Activated naive CD8-positive, alpha-beta T cell (primary cell): ENCODE measurements at regions not wholly inside any gene's neighbourhood (a gene's known extent, or its start where the extent isn't known, plus 50 kb on each side); places are given as distances from the start of the nearest gene placed in this dataset.

Experiments used
- H3K27ac Mint-ChIP-seq: one replicate; pipeline ENCODE4 v1.8.0; 2021; ENCODE audit warnings: mixed read lengths
- H3K27me3 Mint-ChIP-seq: one replicate; pipeline ENCODE4 v1.8.0; 2021; ENCODE audit warnings: mixed read lengths
- H3K36me3 Mint-ChIP-seq: one replicate; pipeline ENCODE4 v1.8.0; 2021; ENCODE audit warnings: mixed read lengths
- H3K4me1 Mint-ChIP-seq: one replicate; pipeline ENCODE4 v1.8.0; 2021; ENCODE audit warnings: low read depth, mixed read lengths
- H3K4me3 Mint-ChIP-seq: one replicate; pipeline ENCODE4 v1.8.0; 2021; ENCODE audit warnings: mild to moderate bottlenecking, mixed read lengths
- H3K9me3 Mint-ChIP-seq: one replicate; pipeline ENCODE4 v1.8.0; 2021; ENCODE audit warnings: low read depth, mixed read lengths

DNA sequence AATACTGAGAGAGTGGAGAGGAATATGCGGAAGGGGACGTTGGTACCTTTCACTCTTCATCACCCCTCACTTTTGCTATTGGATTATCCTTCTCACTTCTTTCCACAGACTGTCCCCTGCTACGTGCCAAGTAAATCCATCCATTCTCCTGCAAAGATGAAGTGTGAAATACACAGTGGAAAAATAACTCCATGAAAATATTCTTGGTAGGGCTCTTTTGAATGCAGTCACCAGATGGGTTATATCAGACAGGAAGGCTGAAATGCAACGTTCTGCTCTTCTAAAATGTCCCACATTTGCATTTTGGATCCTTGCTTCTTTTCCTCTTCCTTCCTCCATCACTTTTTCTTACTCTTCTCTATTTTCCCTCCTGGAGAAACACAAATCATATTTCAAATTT lies 510.3 kb upstream of the CLINT1 start:
- H3K4me3 Mint-ChIP-seq = no peak overlapping the region
- H3K4me1 Mint-ChIP-seq = no peaks in the 10 kb centered on the region
- no peak overlapping the region for H3K27ac Mint-ChIP-seq
- H3K27me3 Mint-ChIP-seq = no peaks in the 10 kb centered on the region
- no peaks in the 10 kb centered on the region for H3K9me3 Mint-ChIP-seq
- H3K36me3 Mint-ChIP-seq = no peaks in the 10 kb centered on the region

GRCh38 chr5:158368686-158369085 lies 509.7 kb upstream of the CLINT1 start:
- Mint-ChIP-seq H3K4me3 (no peak overlapping the region), H3K27ac (no peak overlapping the region), H3K27me3 (no peaks in the 10 kb centered on the region), H3K4me1 (no peaks in the 10 kb centered on the region), H3K36me3 (no peaks in the 10 kb centered on the region), H3K9me3 (no peaks in the 10 kb centered on the region)

DNA sequence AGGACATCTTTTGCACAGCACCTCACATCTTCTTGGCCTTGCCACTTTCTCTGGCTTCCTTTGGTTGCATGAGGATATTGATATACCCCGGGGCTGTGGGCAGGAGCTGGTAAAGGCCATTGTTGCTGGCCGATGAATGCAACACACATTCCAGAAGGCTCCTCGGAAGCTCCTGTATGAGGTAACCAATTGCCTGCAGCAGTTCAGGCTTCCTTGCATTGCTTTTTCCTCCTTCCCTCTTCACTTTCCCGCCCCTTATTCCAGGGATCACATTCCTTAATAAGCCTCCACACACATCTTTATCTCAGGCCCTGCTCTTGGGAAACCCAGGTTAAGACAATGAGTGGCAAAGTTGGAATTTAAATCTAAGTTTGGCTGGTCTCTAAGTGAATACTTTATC lies 505.4 kb upstream of the CLINT1 start:
- no peaks in the 10 kb centered on the region for H3K9me3 Mint-ChIP-seq
- H3K27me3 Mint-ChIP-seq = no peaks in the 10 kb centered on the region
- no peaks in the 10 kb centered on the region for H3K36me3 Mint-ChIP-seq
- H3K27ac Mint-ChIP-seq = no peak overlapping the region
- no peak overlapping the region for H3K4me3 Mint-ChIP-seq
- no peaks in the 10 kb centered on the region for H3K4me1 Mint-ChIP-seq

DNA sequence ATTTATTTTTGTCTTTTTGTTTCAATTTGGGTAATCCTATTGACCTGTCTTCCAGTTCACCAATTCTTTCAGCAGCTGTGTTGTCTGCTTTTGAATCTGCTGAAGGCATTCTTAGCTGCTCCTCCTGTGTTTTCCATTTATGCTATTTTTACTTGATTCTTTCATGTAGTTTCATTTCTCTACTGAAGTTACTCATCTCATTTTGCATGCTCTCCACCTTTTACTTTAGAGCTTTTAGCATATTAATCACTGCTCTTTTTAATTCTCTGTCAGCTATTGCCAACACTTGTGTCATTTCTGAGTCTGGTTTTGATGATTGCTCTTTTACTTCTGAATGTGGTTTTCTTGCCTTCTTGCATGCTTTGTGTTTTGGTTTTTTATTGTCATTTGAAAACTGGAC lies 496.0 kb upstream of the CLINT1 start:
- peaks cover 8% of the 10 kb centered on the region for H3K4me1 Mint-ChIP-seq
- no peak overlapping the region for H3K4me3 Mint-ChIP-seq
- H3K36me3 Mint-ChIP-seq = peaks cover 3% of the 10 kb centered on the region
- H3K27me3 Mint-ChIP-seq = peaks cover 2% of the 10 kb centered on the region
- H3K27ac Mint-ChIP-seq = peak overlapping the region; percentile 23
- peaks cover 7% of the 10 kb centered on the region for H3K9me3 Mint-ChIP-seq

- Mint-ChIP-seq H3K4me3 (no peak overlapping the region), H3K27ac (no peak overlapping the region), H3K9me3 (peaks cover 7% of the 10 kb centered on the region), H3K27me3 (peaks cover 2% of the 10 kb centered on the region), H3K4me1 (peaks cover 8% of the 10 kb centered on the region), H3K36me3 (peaks cover 5% of the 10 kb centered on the region)
Observed at GRCh38 chr5:158351485-158352125, 492.7 kb upstream of the CLINT1 start.

GRCh38 chr5:158349987-158350386 lies 491.0 kb upstream of the CLINT1 start:
- peaks cover 3% of the 10 kb centered on the region for H3K4me1 Mint-ChIP-seq

GRCh38 chr5:158344376-158344775 lies 485.4 kb upstream of the CLINT1 start:
- H3K27ac Mint-ChIP-seq = no peak overlapping the region
- no peaks in the 10 kb centered on the region for H3K27me3 Mint-ChIP-seq
- no peaks in the 10 kb centered on the region for H3K4me1 Mint-ChIP-seq
- H3K36me3 Mint-ChIP-seq = peaks cover 4% of the 10 kb centered on the region
- no peak overlapping the region for H3K4me3 Mint-ChIP-seq
- peaks cover 7% of the 10 kb centered on the region for H3K9me3 Mint-ChIP-seq

More at GRCh38 chr5:158349987-158350386, 491.0 kb upstream of the CLINT1 start:
- H3K27ac Mint-ChIP-seq = no peak overlapping the region
- peaks cover 12% of the 10 kb centered on the region for H3K9me3 Mint-ChIP-seq
- H3K36me3 Mint-ChIP-seq = peaks cover 5% of the 10 kb centered on the region
- H3K4me3 Mint-ChIP-seq = no peak overlapping the region
- peaks cover 2% of the 10 kb centered on the region for H3K27me3 Mint-ChIP-seq

- Mint-ChIP-seq H3K9me3 (peaks cover 10% of the 10 kb centered on the region), H3K27ac (no peak overlapping the region), H3K36me3 (peaks cover 5% of the 10 kb centered on the region), H3K4me1 (no peaks in the 10 kb centered on the region), H3K27me3 (no peaks in the 10 kb centered on the region), H3K4me3 (no peak overlapping the region)
Observed at GRCh38 chr5:158340608-158341007, 481.7 kb upstream of the CLINT1 start.

GRCh38 chr5:158326256-158326655 lies 467.3 kb upstream of the CLINT1 start:
- Mint-ChIP-seq H3K4me3 (no peak overlapping the region), H3K36me3 (peaks cover 4% of the 10 kb centered on the region), H3K4me1 (no peaks in the 10 kb centered on the region), H3K9me3 (peaks cover 11% of the 10 kb centered on the region), H3K27ac (no peak overlapping the region), H3K27me3 (no peaks in the 10 kb centered on the region)

GRCh38 chr5:158324236-158324635 lies 465.3 kb upstream of the CLINT1 start:
- no peak overlapping the region for H3K27ac Mint-ChIP-seq
- H3K4me3 Mint-ChIP-seq = no peak overlapping the region
- peaks cover 2% of the 10 kb centered on the region for H3K9me3 Mint-ChIP-seq

GRCh38 chr5:158322620-158323019 lies 463.7 kb upstream of the CLINT1 start:
- Mint-ChIP-seq H3K27ac (no peak overlapping the region), H3K9me3 (no peaks in the 10 kb centered on the region), H3K4me3 (no peak overlapping the region), H3K27me3 (no peaks in the 10 kb centered on the region), H3K4me1 (no peaks in the 10 kb centered on the region), H3K36me3 (no peaks in the 10 kb centered on the region)

More at GRCh38 chr5:158324236-158324635, 465.3 kb upstream of the CLINT1 start:
- no peaks in the 10 kb centered on the region for H3K4me1 Mint-ChIP-seq
- no peaks in the 10 kb centered on the region for H3K36me3 Mint-ChIP-seq
- H3K27me3 Mint-ChIP-seq = no peaks in the 10 kb centered on the region

DNA sequence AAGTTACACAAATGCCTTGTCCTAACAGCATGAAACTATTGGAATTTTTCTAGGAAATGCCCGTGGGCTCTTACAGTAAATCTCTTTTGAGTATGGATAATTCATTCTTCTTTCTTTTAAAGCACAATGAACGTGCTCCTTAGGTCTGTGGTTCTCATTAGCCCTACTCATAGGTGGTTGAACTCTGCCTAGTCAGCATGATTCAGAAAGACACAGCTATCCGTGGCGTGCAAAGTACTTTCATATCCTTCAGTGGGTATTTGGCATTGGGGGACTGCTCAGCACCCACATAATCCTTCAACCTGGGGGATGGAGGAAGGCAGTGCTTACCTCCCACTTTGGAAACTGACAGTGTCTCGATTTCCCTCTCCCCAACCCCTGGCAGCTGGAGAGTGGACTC lies 462.0 kb upstream of the CLINT1 start:
- Mint-ChIP-seq H3K9me3 (no peaks in the 10 kb centered on the region), H3K27ac (no peak overlapping the region), H3K36me3 (no peaks in the 10 kb centered on the region), H3K4me3 (no peak overlapping the region), H3K4me1 (no peaks in the 10 kb centered on the region), H3K27me3 (no peaks in the 10 kb centered on the region)

DNA sequence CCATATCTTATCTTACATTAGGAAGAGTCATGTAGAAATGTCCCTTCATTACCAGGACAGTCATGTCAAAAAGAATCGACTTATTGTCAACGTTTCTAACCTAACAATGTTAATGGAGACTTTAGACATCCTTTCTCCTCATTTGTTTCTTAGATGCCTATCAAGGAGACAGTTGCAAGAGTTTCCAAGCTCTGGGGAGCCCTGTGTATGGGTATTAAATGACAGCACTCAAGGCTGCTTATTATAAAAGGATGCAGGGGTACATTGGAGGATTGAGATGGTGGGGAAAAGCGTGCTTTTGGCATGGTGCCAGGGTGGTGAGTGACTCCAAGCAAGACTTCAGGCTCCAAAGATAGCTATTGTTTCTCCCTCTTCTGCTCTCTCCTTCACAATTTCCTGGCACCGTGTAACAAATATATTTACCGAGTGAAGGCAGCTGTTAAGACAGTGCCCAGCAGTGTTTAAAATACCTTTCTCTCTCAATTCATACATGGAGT lies 461.3 kb upstream of the CLINT1 start:
- Mint-ChIP-seq H3K27me3 (no peaks in the 10 kb centered on the region), H3K27ac (no peak overlapping the region), H3K36me3 (no peaks in the 10 kb centered on the region), H3K4me1 (no peaks in the 10 kb centered on the region), H3K9me3 (no peaks in the 10 kb centered on the region), H3K4me3 (no peak overlapping the region)

GRCh38 chr5:158317507-158317906 lies 458.6 kb upstream of the CLINT1 start:
- Mint-ChIP-seq H3K9me3 (no peaks in the 10 kb centered on the region), H3K4me3 (no peak overlapping the region), H3K27me3 (peaks cover 2% of the 10 kb centered on the region), H3K4me1 (no peaks in the 10 kb centered on the region), H3K36me3 (no peaks in the 10 kb centered on the region), H3K27ac (no peak overlapping the region)

GRCh38 chr5:158313733-158314464 lies 455.0 kb upstream of the CLINT1 start:
- Mint-ChIP-seq H3K36me3 (no peaks in the 10 kb centered on the region), H3K27me3 (peaks cover 5% of the 10 kb centered on the region), H3K27ac (no peak overlapping the region)

More at GRCh38 chr5:158313733-158314464, 455.0 kb upstream of the CLINT1 start:
- Mint-ChIP-seq H3K4me1 (no peaks in the 10 kb centered on the region), H3K9me3 (no peaks in the 10 kb centered on the region), H3K4me3 (no peak overlapping the region)
